ENCODE measurements at regions not wholly inside any gene's neighbourhood (a gene's known extent, or its start where the extent isn't known, plus 50 kb on each side); places are given as distances from the start of the nearest gene placed in this dataset.

DNA sequence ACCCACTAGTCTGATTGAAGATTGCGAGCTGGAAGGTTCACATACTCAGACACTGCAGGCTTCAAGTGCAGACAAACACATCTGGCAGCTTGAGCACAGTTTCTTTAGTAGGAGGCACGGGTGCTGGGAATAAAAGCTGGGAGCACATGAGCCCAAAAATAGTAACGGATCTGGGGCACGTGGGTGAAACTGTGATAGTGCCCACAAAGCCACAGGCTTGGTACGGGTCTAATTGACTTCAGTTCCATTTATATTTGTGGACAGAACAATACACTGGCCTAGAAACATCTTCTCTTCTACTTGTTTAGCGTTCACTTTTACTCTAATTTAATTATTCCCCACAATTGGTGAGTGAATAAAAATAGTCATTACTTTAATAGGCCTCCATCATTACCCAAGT is 2370.7 kb downstream of the PCDH7 start:
- TF ChIP-seq, protein P1, sequence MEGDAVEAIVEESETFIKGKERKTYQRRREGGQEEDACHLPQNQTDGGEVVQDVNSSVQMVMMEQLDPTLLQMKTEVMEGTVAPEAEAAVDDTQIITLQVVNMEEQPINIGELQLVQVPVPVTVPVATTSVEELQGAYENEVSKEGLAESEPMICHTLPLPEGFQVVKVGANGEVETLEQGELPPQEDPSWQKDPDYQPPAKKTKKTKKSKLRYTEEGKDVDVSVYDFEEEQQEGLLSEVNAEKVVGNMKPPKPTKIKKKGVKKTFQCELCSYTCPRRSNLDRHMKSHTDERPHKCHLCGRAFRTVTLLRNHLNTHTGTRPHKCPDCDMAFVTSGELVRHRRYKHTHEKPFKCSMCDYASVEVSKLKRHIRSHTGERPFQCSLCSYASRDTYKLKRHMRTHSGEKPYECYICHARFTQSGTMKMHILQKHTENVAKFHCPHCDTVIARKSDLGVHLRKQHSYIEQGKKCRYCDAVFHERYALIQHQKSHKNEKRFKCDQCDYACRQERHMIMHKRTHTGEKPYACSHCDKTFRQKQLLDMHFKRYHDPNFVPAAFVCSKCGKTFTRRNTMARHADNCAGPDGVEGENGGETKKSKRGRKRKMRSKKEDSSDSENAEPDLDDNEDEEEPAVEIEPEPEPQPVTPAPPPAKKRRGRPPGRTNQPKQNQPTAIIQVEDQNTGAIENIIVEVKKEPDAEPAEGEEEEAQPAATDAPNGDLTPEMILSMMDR (IDR thresholded peaks at IDR 0.05), result no peak
- TF ChIP-seq POLR2A (IDR thresholded peaks at IDR 0.05) (no peak), EP300 (IDR thresholded peaks at IDR 0.05) (no peak)
